ENCODE measurements at regions not wholly inside any gene's neighbourhood (a gene's known extent, or its start where the extent isn't known, plus 50 kb on each side); places are given as distances from the start of the nearest gene placed in this dataset.
"Not testable (repeated sequence)": the region's sequence is repeated elsewhere in the genome, so short reads cannot be mapped to it uniquely, and the experiment has no call there.

DNA sequence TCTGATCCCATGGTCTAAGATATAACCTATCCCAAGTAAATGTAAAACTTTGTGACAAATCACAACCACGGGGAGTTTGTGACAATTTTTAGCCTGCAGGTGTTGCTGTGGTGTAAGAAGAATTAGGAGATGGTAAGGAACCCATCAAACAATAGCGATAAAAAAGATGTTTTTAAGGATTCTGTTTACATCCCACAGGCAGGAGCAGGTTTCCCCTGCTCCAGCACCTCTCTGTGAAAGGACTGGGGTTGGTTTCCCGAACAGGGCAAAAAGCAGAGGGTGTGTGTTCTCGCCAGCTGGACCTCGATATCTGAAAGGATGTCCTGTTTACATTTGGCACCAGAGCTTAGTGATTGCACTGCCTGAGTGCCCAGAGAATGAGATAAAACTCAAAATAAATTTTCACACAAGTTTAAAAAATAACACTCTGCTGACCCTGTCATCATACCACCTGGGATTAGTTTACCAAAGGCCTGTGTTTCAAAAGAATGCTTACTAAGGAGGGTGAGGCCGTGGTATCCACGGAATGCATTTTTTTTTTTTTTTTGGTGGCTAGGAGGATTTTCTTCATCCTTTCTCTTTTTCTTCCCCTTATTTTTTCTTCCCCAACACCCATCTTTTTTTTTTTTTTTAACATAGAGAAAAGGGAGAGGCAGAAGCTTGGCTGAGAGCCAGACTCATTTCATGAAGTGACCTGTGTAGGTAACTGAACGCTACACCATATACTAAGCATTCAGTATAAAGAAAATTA, 151.8 kb upstream of the DPH6 start:
- no peak for DNase-seq

DNA sequence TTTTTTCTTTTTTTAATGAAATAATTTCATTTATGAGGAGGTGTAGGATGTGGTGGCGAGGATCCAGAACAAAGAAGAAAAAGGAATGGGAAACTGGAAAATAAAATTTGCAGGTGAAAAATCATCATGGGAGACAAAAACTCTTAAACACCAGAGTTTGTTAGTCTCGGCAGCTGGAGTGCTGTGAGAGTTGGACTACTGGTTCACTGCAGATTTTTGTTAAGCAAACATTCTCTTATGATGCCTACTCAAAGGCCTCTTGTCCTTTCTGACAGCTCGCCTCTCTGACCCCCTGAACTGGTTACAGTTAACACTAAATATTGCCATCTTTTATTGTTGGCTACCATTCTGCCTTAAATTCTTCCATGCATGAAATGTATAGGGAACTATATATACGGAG, 152.4 kb upstream of the DPH6 start:
- DNase-seq: no peak

DNA sequence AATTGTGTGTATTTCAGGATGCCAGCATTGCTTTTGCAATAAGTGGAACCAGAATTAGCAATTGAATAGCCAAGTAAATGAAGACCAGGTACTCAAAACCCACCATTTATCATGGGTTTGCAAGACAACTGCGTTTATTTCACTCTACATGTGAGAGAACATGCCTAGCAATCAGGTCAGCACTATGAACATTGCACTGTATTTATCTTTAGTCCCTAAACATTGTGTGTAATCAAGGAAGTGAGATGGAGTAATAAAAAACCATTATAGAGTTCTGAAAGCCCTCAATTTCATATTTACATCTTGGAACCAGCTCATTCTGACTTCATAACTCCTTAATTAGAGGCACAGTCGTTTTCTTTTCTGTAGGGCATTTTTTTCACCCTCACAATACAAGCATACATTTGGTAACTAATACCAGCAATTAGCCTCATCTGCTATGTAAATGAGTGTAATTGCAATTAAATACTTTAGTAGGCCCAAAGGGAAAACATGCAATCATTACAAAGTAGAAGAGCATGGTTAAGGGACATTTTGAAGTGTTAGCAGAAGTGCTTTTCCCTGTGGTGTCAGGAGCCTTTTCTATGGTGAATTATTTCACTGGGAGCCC, 153.1 kb upstream of the DPH6 start:
- no peak for DNase-seq

DNA sequence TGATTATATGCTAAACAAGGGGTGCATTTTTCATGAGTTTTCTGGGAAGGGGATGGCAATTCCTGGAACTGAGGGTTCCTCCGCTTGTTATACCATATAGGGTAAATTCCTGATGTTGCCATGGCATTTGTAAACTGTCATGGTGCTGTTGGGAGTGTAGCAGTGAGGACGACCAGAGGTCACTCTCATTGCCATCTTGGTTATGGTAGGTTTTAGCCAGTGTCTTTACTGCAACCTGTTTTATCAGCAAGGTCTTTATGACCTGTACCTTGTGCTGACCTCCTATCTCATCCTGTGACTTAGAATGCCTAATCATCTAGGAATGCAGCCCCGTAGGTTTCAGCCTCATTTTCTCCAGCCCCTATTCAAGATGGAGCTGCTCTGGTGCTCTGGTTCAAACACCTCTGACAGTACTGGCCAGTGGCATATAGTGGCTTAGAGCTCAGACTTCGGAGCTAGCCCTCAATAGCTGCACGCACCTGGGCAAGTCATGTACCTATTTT, 154.2 kb upstream of the DPH6 start:
- DNase-seq: not testable (repeated sequence)

DNA sequence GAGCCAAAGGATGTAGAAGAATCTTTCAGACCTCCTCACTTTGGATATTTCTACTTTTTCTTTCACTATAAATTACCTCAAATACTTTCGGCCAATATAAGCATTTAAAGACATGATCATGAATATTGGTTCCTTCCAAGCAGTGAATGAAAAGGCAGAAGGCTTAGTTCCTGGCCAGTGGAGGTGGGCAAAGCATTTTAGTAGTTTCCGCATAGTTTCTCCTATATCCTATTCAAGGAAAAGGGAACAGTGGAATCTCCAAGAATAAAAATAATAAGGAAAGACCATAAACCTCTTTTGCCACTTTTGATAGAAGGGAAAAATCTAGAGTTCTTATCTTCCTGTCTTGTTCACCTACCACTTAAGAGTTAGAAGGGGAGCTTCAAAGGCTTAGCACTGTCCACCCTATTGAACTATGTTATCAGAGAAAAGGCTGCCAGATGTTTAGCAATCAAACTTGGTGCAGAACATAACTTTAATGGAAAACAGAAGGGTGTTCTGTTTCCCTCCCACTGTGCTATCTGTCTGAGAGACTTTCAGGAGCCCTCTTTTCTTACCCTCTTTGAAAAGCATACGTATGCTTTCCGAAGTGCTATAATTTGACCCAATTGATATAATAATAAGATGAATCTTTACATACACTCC, 155.6 kb upstream of the DPH6 start:
- no peak for DNase-seq

DNA sequence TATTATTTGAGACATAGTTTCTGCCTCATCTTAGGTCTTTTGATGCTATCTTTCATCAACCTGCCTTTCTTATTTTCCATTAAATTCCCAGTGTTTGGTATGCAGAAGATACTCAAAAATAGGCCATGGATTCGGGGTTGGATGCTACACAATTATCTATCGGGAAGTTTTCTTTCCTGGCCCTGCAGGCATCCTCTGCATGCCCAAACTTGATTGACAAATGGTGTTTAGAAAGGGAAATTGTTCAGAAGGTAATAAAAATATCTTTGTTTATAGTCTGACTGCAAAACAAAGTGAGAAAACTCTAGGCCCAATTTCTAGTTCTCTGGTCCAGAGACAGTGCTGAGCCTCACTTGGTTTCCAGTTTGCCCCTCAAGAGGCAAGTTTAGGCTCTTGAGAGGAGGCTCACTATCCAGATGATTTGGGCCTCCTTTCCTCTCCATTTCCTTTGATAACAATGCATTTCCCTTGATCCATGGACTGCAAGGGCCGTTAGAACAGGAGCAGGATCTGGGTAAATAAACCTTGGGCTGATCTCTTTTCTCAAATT, 157.1 kb upstream of the DPH6 start:
- no peak for DNase-seq

DNA sequence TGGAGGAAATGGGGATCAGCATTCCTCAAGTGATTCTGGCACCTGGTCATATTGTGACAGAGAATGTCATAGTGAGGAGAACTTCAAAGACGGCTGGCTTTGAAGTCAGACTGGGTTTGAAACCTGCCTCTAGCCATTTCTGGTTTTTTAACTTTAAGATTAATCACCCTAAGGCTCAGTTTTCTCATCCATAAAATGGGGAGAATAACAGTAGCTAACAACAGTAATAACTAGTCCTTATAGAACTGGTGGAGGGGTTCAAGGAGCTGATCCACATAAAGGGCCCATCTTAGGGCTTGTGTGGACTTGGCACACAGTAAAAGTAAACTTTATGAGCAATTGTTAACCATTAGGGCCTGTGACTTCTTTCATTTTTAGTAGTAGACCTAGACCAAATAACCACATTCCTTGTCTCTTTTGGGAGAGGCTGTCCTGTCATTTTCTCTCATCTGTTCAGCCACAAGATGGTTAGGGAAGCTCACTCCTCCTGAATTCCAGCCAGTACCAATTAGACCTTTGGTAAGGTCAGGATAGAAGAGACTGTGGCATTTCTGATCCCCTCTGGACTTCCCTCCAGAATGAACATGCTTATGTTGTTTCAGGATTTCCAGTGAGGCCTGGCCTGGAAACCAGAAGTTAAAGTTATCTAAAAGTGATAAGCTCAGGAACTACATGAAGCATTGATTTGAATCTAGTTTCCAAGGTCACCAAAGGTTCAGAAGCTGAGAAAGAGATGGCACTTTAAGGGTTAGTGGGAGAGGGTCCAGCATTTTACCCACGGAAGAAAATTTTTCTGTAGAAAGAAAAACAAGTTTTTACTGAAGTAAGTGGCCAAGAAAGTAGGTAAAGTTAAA, 159.3 kb upstream of the DPH6 start:
- no peak for DNase-seq

DNA sequence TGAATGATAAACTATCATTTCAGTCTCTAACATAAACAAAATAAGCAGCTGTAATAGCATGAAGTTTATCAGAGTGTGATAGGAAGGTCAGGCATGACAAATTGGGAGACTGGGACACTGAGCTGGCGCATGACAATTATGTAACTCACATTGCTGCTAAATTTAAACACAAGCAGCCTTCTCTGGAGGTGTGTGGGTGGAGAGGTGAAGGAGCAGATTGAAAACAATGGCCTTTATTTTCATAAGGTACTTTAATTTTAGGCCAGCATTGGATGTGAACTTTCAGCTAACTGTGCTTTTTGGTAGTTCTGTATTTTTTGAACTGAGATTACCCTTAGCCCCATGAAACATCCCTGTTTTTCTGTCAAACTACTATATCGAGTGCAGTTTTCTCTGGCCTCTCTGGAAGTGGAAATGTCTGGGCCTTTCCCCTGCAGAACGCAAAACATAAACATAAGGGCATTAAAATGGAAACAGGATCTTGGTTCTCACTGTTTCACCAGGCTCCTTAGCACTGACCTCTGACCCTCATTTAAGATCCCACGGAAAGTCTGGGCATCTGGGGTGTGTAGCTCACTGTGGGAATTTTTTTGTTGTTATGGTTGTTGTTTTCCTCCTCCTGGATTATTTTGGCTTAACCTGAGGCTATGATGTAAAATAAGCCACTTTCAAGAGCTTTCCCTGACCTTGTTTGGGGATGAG, 160.1 kb upstream of the DPH6 start:
- DNase-seq: no peak

DNA sequence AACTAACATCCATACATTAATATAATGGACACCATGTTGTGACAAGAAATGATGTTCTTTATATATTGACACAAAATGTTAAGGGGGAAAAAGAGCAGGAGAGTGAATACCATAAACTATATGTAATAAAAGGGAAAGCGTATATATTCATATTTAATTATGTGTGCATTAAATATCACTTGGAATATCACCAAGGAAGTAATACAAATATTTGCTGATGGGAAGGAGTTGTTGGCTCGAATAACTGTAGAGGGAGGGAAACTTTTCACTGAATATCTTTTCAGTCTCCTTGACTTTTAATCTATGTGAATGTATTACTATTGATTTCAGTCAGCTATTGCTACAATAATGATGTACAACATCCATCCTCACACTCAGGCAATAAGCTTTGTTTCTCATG, 167.0 kb upstream of the DPH6 start:
- DNase-seq: no peak

DNA sequence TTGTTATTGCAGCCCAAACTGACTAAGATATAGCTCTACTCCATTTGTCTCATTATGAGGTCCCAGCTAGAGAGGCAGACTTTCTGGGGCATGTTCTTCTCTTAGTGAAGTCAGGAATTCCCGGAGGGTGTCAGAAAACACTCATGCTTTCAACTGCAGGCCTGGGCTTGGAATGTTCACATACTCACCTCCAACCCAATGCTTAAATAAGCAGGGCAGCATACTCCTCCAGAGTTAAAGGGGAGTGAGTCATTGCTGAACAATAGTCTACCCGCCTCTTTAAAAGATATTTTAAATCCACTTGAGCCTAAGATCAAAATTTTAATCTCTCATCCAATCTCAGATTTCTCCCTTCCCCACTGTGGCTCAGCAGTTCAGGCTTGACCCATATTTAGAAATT, 167.8 kb upstream of the DPH6 start:
- no peak for DNase-seq

DNA sequence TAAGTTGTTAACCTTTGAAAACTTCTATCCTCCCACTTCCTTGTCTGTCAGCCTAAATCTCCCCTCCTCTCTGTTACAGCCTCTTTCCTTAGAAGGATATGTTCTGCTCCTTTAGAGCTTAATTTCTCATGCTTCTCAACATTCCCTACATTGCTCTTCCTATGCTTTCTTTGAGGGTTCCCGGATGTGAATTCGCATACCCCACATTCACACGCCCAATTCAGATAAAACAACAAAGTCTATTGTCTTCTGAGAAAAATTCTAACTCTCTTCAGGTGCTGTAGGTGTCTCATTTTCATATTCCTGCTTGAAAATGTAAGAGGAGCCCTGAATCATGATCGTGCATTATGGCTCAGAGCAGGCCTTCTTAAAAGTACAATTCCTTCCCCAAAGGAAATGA, 171.8 kb upstream of the DPH6 start:
- no peak for DNase-seq

DNA sequence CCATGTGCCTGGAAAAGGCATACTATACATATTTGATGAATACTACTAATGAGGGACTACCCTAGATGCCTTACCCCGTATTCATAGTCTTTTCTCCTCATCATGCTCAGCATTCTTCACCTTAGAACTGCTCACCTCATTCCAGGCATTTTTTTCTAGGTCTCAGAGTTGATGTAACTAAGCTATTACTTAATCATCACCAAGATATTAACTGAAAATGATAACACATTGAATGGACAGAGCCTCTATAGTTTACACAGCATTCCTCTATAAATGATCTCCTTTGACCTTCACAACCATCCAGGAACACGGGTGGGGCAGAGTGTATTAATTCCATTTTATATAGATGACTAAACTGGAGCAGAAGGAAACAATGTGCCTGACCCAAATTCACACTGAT, 174.1 kb upstream of the DPH6 start:
- no peak for DNase-seq

DNA sequence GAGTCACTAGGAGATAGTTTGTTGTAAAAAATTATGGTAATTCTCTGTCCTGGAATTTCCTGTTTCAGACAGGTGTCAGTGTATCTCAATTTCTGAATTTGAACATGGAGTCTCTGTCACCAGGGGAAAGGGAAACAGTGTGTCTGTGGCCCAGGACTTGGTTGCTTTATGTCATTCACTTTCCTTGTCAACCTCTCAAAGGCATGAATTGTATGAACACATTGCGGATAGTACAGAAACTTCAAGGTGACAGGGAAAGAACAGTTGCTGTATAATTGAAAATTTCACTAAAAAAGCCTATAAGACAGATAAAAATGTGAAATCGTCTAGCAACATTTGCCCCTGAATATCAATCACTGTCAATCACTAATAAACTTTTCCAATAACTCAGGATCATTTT, 175.0 kb upstream of the DPH6 start:
- no peak for DNase-seq

DNA sequence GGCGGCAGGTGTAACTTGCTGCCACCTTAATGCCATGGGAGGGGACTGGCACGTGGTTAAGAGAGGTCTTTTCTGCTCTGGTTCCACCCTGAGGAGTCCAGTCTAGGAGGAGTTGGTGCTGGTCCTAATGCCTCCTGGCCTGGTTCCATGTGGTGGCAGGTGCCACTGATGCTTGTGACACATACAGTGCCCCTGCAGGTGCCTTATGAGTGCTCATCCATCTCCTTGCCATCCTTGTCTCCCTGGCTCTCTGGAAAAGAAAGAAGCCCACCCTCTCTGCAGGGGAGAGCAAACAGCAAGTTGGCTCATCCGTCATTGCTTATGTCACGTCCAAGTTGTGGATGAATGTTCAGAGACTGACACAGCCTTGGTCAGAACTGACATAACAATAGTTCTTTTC, 175.8 kb upstream of the DPH6 start:
- DNase-seq: no peak

DNA sequence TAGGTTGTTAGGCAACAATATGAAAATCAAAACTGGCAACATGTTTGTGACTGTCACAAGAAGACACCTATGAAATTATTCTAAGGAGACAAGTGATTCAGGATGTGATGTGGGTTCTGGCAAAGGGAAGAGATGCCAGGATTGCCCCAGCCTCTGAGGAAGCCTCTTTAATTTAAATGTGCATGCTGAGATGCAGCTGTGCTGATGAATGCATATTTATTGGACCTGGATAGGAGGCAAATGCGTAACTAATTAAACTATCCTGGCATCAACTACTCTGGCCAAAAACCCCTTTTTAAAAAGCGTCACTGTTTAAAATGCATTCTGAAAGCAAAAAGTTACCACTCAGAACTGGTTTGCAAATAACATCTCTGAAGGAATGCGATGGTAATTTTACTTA, 176.5 kb upstream of the DPH6 start:
- no peak for DNase-seq

DNA sequence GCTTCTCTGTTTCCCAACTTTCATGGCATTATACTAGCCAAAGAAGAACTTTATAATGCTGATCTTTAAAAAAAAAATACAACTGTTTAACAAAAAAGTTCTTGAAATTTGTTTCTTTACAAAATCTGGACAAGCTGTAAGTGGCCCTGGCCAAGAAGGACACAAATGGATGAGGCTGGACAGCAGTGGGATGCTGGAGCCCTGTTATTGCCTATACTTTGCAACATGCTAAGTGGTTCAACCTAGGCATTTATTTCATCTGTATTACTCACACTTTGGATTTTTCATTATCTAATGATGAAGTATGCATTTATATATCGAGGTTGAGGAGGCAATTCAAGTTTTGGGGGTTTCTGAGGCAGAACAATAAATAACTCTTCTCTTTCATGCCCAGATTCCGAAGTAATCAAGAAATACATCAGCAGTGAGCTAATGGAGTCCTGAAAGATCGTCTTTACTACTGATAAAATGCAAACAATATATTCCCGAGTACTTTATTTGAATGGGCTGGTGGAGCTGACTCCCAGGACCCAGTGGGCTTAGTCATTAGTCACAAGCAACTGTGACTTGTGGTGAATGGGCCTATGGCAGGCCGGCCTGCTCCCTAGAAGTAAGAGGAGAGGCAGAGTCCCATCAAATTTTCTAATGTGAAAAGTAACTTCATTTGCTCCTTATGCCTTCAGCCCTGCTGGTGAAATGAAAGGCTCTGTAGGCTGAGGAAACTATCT, 177.3 kb upstream of the DPH6 start:
- DNase-seq: no peak

DNA sequence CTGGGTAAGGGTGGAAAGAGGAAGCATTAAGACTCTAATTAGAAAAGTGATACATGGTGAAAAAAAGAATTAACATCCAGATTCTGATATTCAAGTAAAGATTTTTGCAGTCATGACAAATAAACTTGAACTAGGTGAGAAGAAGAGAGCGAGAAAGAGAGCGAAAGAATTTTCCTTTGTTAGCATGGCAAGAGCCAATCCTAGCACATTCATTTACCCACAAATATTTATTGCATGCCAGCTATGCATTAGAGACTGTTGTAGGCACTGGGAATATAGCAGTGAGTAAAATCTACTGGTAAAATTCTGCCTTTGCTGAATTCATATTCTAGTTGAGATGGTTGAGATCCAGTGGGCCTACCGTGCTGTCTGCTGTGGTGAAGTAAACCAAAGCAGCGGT, 177.9 kb upstream of the DPH6 start:
- DNase-seq: no peak

DNA sequence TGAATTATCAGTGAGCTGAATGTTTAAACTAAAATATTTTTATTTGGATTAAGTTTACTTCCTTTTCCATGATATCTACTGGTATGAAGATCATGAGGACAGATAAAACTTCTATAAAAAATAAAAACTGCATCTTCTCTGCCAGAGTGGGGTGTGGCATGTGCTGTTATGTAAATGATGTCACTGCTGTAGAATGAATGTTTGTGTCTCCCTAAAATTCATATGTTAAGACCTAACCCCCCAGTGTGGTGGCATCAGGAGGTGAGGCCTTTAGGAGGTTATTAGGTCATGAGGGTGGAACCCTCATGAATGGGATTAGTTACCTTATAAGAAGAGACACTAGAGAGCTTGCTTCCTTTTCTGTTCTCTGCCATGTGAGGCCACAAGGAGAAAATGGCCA, 178.7 kb upstream of the DPH6 start:
- no peak for DNase-seq

DNA sequence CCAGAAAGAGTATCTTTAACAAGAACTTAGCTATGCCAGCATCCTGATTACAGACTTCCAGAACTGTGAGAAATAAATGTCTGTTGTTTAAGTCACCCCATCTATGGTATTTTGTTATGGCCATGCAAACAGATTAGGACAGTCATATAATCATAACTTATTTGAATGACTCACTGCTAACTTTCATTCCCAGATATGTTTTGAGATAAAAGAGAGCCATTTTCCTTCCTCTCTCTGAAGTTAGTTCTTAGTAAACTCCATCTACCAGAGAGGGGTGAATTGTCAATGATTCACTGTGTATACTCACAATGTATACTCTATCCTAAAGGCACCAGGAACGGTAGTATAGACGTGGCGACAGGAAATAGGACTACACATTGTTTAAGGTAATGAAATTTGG, 179.4 kb upstream of the DPH6 start:
- DNase-seq: no peak

DNA sequence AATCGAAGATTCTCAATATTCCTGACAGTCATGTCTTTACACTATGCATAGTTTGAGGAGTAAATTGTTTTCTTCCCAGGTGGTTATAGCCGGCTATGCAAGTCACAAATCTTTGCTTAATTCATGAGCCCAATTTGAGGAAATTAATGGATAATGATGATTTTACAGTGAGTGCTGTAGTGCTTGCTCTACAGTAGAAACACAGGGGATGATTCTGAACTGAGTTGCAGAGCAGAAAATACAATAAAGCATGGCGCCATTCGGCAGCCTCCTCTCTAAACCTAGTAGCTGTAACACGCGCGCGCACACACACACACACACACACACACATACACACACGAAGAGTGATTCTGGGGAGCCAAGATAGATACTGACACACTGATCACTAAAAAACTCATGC, 181.7 kb upstream of the DPH6 start:
- no peak for DNase-seq

DNA sequence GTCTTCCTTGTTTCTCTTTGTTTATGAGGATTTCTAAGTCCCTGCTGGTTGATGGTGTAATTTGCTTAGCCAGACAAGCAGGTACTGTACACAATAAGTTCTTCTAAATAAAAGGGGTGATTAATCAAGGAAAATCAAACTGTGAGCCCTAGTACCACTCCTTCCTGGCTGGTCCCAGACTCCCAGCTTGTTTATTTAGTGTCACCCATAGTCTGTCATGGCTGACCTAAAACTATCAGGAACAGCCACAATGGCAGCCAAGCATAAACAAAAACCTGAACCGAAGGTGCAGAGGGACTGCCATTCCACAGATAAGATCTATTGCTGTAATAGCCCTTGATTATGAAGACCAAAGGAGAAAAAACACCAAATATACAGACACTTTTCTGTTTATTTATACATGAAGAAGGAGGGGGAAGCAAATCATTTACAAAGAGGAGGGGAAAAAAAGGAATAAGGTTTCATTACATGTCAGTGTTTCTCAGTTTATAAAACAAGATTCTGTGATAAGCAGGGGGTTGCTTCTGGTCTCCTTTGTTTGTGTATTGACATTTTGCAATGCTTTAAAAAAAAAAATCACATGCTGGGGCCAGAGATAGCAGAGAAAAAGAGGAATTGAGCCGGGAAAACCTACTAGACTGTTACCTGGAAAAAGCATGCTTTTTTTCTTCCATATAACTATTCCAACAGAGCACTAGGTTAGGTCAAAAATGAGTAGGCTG, 182.4 kb upstream of the DPH6 start:
- no peak for DNase-seq

Data from GOT3 (cell line).